Stimulated activated CD4-positive, alpha-beta T cell treated with anti-CD3 and anti-CD28 coated beads, Interleukin-15, amount 100 ng/mL, for 48 hours (primary cell): ENCODE measurements at regions not wholly inside any gene's neighbourhood (a gene's known extent, or its start where the extent isn't known, plus 50 kb on each side); places are given as distances from the start of the nearest gene placed in this dataset.

Experiments used
- DNase-seq, 2 donors: peaks; one replicate each; pipeline ENCODE4 v3.0.0-alpha.2; 2020; ENCODE audit warnings: low read depth in 2 of 2

- no peak for DNase-seq
Observed at GRCh38 chr6:43869792-43870659, 100.0 kb downstream of the VEGFA start.

DNA sequence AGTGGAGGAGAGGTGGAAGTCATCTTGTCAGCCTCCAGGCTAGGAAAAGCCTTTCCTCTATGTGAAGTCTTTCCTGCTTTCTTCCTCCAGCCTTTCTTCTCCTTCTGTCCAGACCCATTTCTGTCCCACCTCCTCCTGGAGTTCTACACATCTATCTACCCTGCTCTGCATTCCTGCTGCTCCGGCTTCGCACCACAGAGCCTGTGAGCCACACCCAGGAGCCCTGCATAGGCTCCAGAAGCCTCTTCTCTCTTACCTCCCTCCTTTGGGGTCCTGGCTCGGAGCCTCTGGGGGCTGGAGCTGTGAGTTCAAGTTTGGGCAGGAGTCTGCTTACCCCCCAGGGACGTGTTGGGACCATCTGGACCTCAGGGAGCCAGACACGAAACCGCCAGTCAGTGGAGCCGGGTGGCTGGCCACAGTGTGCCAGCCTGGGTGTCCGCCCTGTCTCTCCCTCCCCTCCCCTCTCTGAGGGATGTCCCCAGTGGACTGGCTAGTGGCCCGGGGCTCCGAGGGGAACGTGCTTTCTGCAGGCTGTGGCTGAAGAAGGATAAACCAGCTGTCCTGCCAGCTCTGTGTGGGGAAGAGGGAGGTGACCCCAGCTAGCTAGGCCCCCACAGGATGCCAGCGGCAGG is 99.2 kb downstream of the VEGFA start:
- DNase-seq, result no peak

GRCh38 chr6:43868467-43868866 is 98.5 kb downstream of the VEGFA start:
- no peak for DNase-seq

- DNase-seq, result no peak
Observed at GRCh38 chr6:43867996-43868395, 98.0 kb downstream of the VEGFA start.

GRCh38 chr6:43867246-43867645 is 97.2 kb downstream of the VEGFA start:
- no peak for DNase-seq

DNA sequence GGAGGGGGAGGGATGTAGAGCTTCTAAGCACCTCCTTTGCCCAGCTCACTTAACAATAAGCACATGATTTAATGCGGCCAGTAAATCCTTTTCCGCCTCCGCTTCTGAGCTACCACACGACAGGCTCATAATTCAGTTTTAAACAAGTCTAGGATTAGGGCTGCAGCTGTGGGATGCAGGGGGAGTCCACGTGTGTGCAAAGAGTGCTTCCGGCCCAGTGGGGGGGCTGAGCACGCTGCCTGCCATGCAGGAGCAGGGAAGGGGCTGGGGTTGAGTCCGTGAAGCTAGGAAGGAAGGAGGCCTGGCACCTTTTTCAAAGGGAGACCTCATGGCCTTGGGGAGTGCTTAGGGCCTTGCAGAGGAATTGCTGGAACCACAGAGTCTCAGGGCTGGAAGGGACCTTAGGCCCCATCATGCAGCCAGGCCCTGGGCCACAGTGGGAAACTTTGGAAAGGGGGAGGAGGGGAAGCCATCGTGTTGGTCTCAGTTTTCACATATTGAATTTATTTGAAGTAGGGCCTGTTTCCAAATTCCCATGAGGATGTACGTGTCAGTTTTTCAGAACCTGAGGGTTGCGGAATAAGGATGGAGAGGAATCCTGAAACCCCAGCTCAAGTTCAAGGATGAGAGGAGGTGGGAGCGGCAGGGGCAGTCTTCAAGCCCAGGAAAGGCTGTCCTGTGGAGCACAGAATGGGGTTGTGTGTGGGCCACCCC is 96.1 kb downstream of the VEGFA start:
- DNase-seq, result no peak

DNA sequence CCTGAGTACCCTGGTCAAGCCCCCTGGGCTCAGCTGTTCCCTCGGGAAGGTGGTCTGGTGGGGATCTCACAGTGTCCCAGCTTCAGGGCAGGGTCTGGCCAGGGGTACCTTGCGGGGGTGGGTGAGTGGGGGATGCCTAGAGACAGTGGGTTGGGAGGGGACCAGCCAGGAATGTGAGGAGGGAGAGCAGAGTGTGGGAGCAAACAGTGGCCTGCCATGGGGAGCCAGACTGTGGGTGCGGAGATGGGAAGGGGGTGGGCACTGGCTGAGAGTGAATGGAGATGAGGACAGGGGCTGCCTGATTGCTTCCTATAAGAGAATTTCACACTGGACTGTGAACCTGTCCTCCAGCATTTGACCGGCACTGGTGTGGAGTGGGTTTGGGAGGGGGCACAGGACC is 95.1 kb downstream of the VEGFA start:
- DNase-seq, result no peak

DNA sequence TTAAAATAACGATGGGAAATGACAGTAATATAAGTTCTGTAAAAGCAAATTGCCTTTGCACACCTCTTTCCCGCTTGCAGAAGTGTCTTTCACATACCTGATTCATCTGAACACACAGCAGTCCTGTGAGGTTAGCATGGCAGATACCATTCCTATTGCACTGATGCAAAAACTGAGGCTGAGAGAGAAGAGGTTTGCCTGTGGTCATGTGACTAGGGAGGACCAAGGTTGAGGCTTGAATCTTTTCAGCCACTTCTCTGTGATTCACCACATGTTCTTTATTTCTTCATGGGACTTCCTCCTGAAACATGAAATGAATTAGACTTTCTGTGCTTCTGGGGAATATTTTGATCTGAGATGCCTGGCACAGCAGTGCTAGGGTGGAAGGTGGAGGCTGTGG is 92.9 kb downstream of the VEGFA start:
- DNase-seq, result no peak

GRCh38 chr6:43861212-43861894 is 91.3 kb downstream of the VEGFA start:
- DNase-seq, result no peak

- no peak for DNase-seq
Observed at GRCh38 chr6:43860285-43860684, 90.3 kb downstream of the VEGFA start.

DNA sequence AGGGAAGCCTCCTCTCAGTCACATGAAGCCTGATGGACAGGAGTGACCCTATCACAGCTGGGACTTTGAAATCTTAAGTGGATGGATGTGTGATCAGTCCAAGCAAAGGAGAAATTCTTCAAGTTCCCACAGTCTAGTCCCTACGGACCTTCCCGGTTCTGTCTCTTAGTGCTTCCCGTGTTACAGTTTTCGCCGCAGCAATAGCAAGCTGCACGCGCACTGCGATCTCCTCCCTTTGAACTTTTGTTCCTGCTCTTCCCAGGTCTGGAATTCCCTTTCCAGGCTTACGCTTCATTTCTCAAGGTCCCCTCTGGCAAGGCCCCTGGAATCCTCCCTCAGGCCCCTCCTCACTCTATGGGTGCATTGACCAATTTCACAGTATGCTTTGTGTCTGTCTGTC is 89.2 kb downstream of the VEGFA start:
- DNase-seq, result no peak

GRCh38 chr6:43858161-43859153 is 88.4 kb downstream of the VEGFA start:
- DNase-seq, result no peak

DNA sequence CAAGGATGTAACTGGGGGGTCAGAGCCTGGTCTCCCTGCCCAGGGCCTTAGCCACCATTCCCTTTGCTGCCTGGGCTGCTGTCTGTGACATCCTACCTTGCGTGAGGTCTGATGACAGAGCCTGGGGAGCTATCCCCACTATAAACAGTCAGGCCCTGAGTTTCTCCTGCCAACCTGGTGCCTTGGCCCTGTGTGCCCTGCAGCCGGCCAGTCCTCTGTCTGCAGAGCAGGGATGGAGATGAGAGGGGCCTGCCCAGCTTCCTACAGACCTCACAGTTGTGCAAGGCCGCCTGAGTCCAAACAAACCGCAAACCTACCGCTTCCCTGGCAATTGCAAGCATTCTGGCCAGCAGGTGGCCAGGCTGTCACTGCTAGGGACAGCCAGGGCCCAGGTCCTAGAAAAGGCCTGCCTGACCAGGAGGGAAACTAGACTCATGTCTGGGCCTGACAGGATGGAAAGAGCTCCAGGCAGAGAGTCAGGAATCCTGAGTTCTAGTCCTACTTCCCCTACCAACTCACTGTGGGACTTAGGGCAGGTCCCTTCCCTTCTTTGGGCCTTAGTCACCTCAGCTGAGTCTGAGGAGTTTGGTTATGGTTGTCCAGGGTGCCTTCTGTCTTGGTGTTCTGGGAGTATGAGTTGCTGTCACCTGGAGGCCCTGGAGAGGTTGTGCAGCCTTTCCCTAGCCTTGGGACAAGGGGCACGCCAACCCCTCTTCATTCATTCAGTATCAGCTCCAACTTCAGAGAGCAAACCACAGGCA is 86.2 kb downstream of the VEGFA start:
- DNase-seq, result no peak

DNA sequence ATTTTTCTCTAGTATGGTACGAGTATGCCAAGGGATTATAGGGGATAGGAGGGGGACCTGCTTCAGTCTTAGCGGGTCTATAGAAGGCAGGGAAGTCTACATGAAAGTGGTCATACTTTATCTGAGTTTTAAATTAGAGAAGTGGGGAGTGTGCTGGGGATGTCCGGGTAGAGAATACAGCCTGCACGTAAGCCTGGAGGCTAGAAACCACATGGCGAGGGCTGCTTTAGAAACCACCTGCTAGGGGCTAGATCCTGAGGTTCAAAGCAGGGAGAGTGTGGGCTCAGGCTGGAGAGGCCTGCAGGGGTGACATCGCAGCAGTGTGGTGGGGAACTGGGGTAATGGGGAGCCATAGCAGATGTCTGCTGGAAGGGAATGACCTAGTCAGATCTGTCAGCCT is 85.2 kb downstream of the VEGFA start:
- no peak for DNase-seq

DNA sequence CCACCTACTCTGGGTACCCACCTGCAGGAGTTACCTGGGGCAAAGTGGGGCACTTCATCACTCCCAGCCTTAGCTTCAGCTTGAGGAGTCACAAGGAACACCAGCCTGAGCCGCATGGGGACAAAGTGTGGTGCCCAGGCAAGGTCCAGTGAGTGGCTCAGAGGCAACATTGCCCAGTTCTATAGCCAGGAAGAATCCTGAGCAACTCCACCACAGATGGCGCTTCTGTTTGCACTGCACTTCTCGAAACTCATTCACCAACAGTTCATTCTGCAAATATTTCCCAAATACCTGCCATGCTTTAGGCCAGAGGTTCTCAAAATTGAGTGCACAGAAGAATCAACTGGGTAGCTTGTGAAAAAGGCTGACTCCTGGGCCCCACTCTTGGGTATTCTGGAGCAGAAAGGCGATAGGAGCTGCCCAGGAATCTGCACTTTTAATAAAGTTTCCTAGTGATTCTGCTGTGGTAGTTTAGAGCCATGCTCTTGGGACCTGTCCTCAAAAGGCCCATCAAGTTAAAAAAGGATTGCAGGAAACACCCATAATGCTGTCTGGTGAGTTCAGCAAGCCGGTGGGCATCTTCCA is 83.1 kb downstream of the VEGFA start:
- no peak for DNase-seq

- DNase-seq, result no peak
Observed at GRCh38 chr6:43852350-43852864, 82.4 kb downstream of the VEGFA start.

GRCh38 chr6:43851204-43851865 is 81.3 kb downstream of the VEGFA start:
- DNase-seq, result no peak

DNA sequence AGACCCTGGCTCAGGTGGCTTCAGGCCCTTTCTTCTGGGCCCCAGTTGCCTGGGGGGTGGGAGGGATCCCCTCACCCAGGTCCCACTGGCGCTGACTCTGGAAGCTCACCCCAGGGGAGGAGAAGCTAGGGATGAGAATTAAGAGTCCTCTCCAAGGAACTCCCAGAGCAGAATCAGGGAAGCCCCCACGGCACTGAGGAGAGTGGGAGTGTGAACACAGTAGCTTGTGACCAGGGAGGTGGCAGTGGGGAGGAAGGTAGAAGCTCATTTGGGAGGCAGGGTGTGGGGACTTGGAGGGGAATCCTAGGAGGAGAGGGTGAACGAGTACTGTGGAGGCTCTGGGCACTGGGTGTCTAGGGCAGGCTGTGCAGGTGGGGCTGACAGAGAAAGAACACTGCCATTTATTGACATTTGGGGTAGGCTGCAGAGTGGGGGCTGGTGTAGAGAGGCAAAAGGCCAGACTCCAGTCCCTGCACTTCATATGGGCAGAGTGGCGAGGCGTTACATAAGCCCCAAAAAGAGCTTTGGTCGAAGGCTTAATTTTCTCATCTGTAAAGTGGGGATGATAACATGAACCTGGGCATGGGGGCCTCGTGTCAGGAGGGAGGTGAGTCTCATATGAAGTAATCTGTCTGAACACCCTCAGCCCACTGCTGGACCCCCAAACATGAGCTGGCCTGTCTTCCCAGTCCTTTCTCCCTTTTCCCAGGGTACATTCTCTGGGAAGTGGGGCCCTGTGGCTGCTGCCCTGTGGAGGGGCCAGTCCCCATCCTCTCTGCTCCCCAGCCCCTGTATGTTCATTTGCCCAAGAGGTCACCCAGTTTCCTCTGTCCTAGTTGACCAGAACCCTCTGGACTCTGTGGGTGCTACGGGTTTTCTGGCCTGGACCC is 80.5 kb downstream of the VEGFA start:
- DNase-seq, result no peak
